ENCODE measurements at regions not wholly inside any gene's neighbourhood (a gene's known extent, or its start where the extent isn't known, plus 50 kb on each side); places are given as distances from the start of the nearest gene placed in this dataset.

DNA sequence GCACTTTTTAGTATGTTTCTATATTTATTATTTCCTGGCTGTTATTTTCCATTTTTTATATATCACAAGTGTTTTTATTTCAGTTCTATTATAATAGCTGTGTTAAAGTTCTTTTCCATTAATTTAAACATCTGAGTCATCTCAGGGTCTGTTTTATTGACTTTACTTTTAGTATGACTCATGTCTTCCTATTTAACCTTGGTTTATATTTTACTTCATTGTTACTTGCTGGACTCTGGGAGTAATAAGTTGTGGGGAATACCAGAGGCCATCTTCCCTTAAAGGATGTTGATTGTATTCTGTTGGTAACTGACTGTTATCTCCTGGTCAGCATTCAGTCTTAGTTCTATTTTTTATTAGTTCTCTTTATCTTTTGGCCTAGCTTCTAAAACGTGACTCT is 1508.2 kb downstream of the CDH11 start:
- TF ChIP-seq, protein P1, sequence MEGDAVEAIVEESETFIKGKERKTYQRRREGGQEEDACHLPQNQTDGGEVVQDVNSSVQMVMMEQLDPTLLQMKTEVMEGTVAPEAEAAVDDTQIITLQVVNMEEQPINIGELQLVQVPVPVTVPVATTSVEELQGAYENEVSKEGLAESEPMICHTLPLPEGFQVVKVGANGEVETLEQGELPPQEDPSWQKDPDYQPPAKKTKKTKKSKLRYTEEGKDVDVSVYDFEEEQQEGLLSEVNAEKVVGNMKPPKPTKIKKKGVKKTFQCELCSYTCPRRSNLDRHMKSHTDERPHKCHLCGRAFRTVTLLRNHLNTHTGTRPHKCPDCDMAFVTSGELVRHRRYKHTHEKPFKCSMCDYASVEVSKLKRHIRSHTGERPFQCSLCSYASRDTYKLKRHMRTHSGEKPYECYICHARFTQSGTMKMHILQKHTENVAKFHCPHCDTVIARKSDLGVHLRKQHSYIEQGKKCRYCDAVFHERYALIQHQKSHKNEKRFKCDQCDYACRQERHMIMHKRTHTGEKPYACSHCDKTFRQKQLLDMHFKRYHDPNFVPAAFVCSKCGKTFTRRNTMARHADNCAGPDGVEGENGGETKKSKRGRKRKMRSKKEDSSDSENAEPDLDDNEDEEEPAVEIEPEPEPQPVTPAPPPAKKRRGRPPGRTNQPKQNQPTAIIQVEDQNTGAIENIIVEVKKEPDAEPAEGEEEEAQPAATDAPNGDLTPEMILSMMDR (IDR thresholded peaks at IDR 0.05) = no peak
- TF ChIP-seq POLR2AphosphoS5 (IDR thresholded peaks at IDR 0.05) (no peak), POLR2A (IDR thresholded peaks at IDR 0.05) (no peak)

Data from prostate gland (tissue), 2 donors.